Stimulated activated CD8-positive, alpha-beta memory T cell treated with anti-CD3 and anti-CD28 coated beads, Interleukin-4, amount 100 ng/mL, for 4 hours (primary cell): ENCODE measurements at regions not wholly inside any gene's neighbourhood (a gene's known extent, or its start where the extent isn't known, plus 50 kb on each side); places are given as distances from the start of the nearest gene placed in this dataset.
"Not testable (repeated sequence)": the region's sequence is repeated elsewhere in the genome, so short reads cannot be mapped to it uniquely, and the experiment has no call there.

Source experiments
- DNase-seq, 2 donors: peaks; one replicate each; pipeline ENCODE4 v3.0.0-alpha.2; 2020; ENCODE audit warnings: low read depth in 2 of 2, low spot score in 1 of 2

DNA sequence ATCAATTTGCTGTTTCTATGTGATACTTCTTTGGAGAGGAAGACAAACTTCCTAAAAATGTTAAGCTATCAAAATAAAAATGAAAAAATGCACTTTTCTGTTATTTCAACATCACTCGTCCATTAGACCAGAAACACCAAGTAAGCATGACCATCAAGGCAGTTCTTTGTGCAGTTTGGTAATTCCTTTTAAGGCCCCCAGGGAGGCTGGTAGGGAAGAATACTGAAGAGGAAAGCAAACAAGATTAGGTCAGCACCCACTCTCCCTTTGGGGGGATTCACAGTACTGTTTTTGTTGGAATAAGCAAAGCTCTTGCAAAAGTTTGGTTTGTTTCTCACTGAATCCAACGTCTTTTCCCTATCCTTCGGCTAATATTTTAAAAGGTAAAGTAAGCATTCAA, 206.8 kb upstream of the SLC35B3 start:
- no peak for DNase-seq

DNA sequence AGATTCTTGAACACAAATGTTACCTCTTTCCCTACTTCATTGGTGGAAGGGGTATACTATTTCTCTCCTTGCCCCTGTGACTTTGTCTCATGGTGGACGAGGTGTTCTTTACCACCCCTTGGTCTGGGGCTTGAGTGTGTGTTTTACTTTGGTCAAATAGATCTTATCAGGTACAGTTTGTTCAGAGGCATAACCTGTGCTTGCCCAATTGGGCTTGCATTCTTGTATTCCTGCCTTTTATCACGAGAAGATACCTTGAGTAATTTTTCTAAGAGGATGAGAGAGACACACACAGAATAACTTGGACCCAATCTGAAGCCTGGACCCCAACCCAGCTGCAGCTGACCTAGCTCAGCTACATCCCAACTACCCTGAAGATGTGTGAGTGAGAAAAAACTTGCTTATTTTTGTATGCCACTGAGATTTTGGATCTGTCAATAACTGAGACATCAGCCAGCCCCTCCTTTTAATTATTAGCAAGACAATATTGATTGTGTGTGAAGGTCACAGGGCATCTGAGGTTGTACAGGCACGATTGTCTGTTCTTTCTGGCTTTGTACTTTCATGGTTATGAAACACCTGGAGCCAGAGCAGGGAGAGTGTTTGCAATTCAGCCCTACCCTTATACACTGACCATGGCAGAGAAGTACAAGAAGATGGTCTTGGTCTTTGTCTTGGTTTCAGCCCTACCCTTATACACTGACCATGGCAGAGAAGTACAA, 204.7 kb upstream of the SLC35B3 start:
- DNase-seq, result no peak

GRCh38 chr6:8637896-8638597, 202.7 kb upstream of the SLC35B3 start:
- DNase-seq, result no peak

DNA sequence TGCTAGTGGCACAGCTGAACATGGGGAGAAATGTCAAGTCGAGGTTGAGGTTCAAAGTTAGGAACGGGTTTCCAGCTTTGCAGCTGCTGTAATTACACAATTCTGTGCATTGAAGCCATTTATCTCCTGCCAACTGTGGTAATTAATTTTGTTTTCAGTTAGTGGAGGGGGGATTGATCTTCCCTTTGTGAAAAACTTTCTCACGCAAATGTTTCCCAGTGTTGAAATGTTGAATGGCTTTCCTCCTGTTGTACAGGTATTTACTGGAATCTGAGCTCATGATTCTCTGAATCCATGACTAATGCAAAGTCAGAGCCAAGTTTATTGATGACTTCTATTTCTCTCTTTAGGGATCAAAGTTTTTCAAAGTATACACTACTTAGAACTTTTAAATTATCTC, 198.4 kb upstream of the SLC35B3 start:
- no peak for DNase-seq

GRCh38 chr6:8628736-8629135, 193.4 kb upstream of the SLC35B3 start:
- DNase-seq, result no peak

DNA sequence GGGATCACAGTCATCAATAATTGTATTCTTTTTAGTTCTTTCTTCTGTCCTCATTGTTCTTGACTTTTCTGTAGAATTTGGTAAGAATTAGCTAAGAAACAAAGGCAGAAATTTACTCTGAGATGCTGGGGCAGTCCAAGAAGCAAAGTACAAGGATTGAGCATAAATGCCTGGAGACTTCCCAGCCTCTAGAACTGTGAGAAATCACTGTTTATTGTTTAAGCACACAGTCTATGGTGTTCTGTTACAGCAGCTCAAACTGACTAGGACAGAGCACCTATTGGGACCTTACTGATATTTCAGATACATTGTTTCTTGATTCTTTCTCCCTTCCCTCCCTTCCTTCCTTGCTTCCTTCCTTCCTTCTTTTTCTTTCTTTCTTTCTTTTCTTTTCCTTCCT, 192.7 kb upstream of the SLC35B3 start:
- DNase-seq, result no peak

DNA sequence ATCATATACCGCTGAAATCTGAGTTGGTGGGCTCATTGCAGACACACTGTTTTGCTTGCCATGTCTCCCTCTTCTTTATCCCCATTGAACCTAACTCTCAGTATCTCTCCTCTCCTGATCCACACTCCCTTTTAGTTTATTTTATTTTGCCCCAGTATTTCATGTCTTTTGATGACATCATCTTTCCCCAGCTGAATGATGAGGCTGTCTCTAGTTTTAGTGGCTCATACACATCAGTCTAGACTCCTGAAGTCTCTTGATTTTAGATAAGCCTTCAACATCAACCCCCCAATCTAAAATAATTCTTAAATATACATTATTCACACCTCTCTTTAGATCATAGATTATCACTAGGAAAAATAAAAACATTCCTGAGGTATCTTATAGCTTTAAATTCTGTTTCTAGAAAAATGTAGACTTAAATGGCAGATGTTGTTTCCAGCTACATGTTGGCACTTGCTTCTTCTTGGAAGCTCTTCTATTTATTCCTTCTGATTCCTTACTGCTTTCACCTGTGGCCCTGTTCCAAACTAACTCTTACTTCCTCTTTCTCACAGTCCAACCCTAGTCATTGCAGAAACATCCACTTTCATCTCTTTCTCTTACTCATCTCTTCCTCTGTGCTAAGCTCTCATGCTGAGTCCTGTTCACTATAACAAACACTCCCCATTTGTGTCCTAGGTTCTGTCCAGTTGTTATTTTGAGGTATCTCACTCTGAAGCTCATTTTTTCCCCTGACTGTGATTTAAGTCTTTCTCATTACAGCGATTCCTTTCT, 191.9 kb upstream of the SLC35B3 start:
- no peak for DNase-seq

- DNase-seq, result no peak
These were observed 189.3 kb upstream of the SLC35B3 start for GRCh38 chr6:8624665-8625064.

GRCh38 chr6:8623441-8623840, 188.1 kb upstream of the SLC35B3 start:
- no peak for DNase-seq

- no peak for DNase-seq
These were observed 184.5 kb upstream of the SLC35B3 start for GRCh38 chr6:8619853-8620252.

- DNase-seq, result not testable (repeated sequence)
These were observed 184.1 kb upstream of the SLC35B3 start for GRCh38 chr6:8619408-8619807.

DNA sequence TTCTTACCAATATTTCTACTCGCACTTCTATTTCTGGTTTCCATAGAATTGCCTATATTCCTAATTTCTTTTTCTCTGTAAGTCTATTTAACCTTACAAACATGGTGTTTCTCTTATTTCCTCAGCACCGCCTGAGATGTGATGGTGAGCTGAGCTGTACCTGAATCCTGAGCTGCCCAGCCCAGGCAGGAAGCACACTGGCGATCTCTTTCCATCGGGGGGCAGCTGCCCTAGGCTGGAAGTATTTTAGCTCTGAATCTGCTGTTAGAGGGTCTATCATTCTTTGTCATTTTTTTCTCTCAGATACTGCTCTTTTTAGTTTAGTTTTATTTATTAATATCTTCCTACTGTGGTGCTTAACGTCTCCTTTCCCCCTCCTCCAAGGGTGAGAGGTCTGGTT, 173.4 kb upstream of the SLC35B3 start:
- DNase-seq, result no peak

GRCh38 chr6:8589941-8590729, 154.8 kb upstream of the SLC35B3 start:
- DNase-seq, result no peak

DNA sequence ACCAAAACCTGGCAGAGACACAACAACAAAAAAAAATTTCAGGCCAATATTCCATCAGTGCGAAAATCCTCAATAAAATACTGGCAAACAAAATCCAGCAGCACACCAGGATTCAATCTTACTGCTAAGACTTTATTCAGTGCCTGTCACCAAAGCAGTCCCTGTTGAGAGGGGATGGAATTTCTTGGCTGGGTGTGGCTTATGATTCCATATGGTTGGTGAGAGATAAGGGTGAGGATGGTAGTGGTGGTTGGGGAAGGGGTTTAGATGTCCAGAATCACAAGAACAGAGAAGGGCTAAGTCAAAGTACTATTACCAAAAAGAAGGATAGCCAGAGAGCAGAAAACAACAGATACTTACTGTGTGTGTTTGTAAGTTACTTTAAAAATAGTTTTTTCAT, 152.8 kb upstream of the SLC35B3 start:
- DNase-seq, result no peak

GRCh38 chr6:8583291-8583690, 147.9 kb upstream of the SLC35B3 start:
- DNase-seq, result no peak

DNA sequence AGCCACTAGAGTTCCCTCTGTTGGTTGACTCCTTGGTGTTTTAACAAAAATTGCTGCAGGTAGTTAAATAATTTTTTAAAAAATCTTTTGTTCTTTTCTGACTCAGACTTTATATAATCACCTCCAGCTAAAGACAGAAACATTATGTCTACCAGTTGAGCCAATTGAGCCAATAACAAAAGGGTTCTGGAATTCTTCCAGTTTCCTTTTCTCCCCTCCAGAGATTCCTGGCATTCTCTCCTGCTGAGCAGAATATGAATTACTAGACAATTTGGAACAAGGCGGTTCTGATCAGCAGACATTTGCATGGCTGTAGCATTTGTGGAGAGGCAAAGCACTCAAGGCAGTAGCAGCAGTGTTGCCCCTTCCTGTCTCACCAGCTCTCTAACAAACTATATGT, 144.0 kb upstream of the SLC35B3 start:
- DNase-seq, result no peak

- no peak for DNase-seq
These were observed 142.7 kb upstream of the SLC35B3 start for GRCh38 chr6:8578006-8578405.

- no peak for DNase-seq
These were observed 139.6 kb upstream of the SLC35B3 start for GRCh38 chr6:8574749-8575468.

GRCh38 chr6:8574311-8574710, 139.0 kb upstream of the SLC35B3 start:
- DNase-seq, result no peak

DNA sequence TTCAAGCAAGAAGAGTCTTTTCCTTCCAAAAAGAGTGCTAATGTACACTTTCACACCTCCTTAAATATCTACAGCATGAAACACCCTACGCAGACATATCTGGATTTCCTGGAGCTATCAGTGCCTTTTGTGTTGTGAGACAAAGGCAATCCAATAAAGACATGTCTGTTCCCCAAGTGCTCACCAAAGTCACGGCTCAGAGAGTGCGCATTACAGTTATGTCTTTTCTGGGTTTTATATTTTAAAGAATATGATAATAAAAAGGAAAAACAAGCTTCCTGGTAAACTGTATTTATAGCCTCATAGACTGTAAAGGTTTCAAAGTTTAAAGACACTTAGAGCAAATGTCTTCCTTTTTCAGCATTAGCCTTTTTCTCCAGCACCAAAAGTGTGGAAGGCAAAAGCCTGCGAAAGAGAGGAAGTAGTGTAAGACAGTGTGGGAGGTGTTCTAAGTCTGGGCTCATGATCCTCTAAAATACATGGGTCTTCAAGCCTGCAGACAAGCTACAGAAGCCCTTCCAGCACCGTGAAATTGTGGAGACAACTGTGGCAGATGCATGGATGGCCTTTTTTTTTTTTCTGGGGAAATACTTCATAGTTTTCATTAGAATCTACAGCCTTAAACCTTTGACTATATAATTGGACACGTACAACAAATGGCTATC, 135.0 kb upstream of the SLC35B3 start:
- no peak for DNase-seq
